WTC11 (cell line): ENCODE measurements at regions not wholly inside any gene's neighbourhood (a gene's known extent, or its start where the extent isn't known, plus 50 kb on each side); places are given as distances from the start of the nearest gene placed in this dataset.

Experiments used
- ATAC-seq: fragments of 200-7000 bp; cut with Tn5 transposase; 2 replicates; pipeline ENCODE4 v1.10.0; 2021; ENCODE audit warnings: mild to moderate bottlenecking, moderate library complexity
- CTCF ChIA-PET: fragments of 300-600 bp; sonication (Branson Sonifier 250); formaldehyde crosslinking; loops from one replicate; lab custom pipeline; 2021; ENCODE audit warnings: antibody characterized with exemption; lab: Charles Lee
- POLR2A ChIA-PET: fragments of 350-600 bp; sonication (Branson Sonifier 250); formaldehyde crosslinking; loops from one replicate; lab custom pipeline; 2021; ENCODE audit warnings: antibody characterized with exemption; lab: Charles Lee
- DNase-seq: peaks from one replicate; pipeline ENCODE4 v3.0.0; 2021; ENCODE audit warnings: low spot score
- H3K27ac Mint-ChIP-seq: 2 replicates; pipeline ENCODE4 v1.8.0; 2021; ENCODE audit warnings: mixed read lengths
- H3K27me3 Mint-ChIP-seq: 2 replicates; pipeline ENCODE4 v1.8.0; 2021; ENCODE audit warnings: low read depth, mild to moderate bottlenecking, moderate library complexity, mixed read lengths
- H3K36me3 Mint-ChIP-seq: 2 replicates; pipeline ENCODE4 v1.8.0; 2021; ENCODE audit warnings: mixed read lengths
- H3K4me1 Mint-ChIP-seq: 2 replicates; pipeline ENCODE4 v1.8.0; 2022; ENCODE audit warnings: mixed read lengths
- H3K4me3 Mint-ChIP-seq: 2 replicates; pipeline ENCODE4 v1.8.0; 2021; ENCODE audit warnings: mild to moderate bottlenecking, moderate library complexity, mixed read lengths
- H3K9me3 Mint-ChIP-seq: 2 replicates; pipeline ENCODE4 v1.8.0; 2021; ENCODE audit warnings: mixed read lengths
- ATF6 ChIP-seq: sonication (generic); formaldehyde crosslinking; IDR thresholded peaks from 2 replicates; pipeline ENCODE4 v1.8.1; 2023; ENCODE audit warnings: mild to moderate bottlenecking, missing genetic modification reagents
- CTCF ChIP-seq: fragments of 200-600 bp; IDR thresholded peaks from 2 replicates; pipeline ENCODE4 v1.8.0; 2022; ENCODE audit warnings: antibody characterized with exemption
- EMX1 ChIP-seq: fragments of 250-450 bp; sonication (Bioruptor Pico); IDR thresholded peaks from 2 replicates; pipeline ENCODE4 v1.8.0; 2021; ENCODE audit warnings: mild to moderate bottlenecking
- FOXJ3 ChIP-seq: sonication (generic); formaldehyde crosslinking; IDR thresholded peaks from 2 replicates; pipeline ENCODE4 v1.9.0; 2021; ENCODE audit warnings: missing genetic modification reagents, mild to moderate bottlenecking, borderline replicate concordance
- JUN ChIP-seq: sonication (generic); formaldehyde crosslinking; IDR thresholded peaks from 2 replicates; pipeline ENCODE4 v1.8.0; 2023; ENCODE audit warnings: mild to moderate bottlenecking, missing genetic modification reagents
- MYBL2 ChIP-seq: sonication (generic); formaldehyde crosslinking; IDR thresholded peaks from 2 replicates; pipeline ENCODE4 v1.8.1; 2023; ENCODE audit warnings: mild to moderate bottlenecking, moderate library complexity, missing genetic modification reagents
- NFATC4 ChIP-seq: fragments of 250-450 bp; sonication (Bioruptor Pico); IDR thresholded peaks from 2 replicates; pipeline ENCODE4 v1.9.0; 2021; ENCODE audit warnings: mild to moderate bottlenecking
- NR2C2 ChIP-seq: sonication (generic); formaldehyde crosslinking; IDR thresholded peaks from 2 replicates; pipeline ENCODE4 v1.8.0; 2022; ENCODE audit warnings: mild to moderate bottlenecking, missing genetic modification reagents
- NR3C1 ChIP-seq: sonication (generic); formaldehyde crosslinking; conservative IDR thresholded peaks from 2 replicates; pipeline ENCODE4 v1.8.1; 2023; ENCODE audit warnings: low read depth, mild to moderate bottlenecking, missing genetic modification reagents
- PRRX2 ChIP-seq: fragments of 250-450 bp; sonication (Bioruptor Pico); IDR thresholded peaks from 2 replicates; pipeline ENCODE4 v1.8.0; 2021; ENCODE audit warnings: mild to moderate bottlenecking
- RELA ChIP-seq: sonication (generic); formaldehyde crosslinking; IDR thresholded peaks from 2 replicates; pipeline ENCODE4 v1.8.1; 2022; ENCODE audit warnings: missing genetic modification reagents, mild to moderate bottlenecking, borderline replicate concordance
- TCF7 ChIP-seq: sonication (generic); formaldehyde crosslinking; IDR thresholded peaks from 2 replicates; pipeline ENCODE4 v1.8.0; 2022; ENCODE audit warnings: mild to moderate bottlenecking, low read depth, missing genetic modification reagents, moderate library complexity
- ZNF138 ChIP-seq: sonication (generic); formaldehyde crosslinking; conservative IDR thresholded peaks from 2 replicates; pipeline ENCODE4 v1.8.1; 2022; ENCODE audit warnings: mild to moderate bottlenecking, moderate library complexity, missing genetic modification reagents
- ZNF219 ChIP-seq: sonication (generic); formaldehyde crosslinking; IDR thresholded peaks from 2 replicates; pipeline ENCODE4 v1.8.0; 2023; ENCODE audit warnings: missing genetic modification reagents, mild to moderate bottlenecking, borderline replicate concordance
- ZNF281 ChIP-seq: sonication (generic); formaldehyde crosslinking; IDR thresholded peaks from 2 replicates; pipeline ENCODE4 v1.8.0; 2023; ENCODE audit warnings: mild to moderate bottlenecking, missing genetic modification reagents
- ZNF416 ChIP-seq: fragments of 250-450 bp; sonication (Bioruptor Pico); IDR thresholded peaks from 2 replicates; pipeline ENCODE4 v1.9.0; 2021; ENCODE audit warnings: mild to moderate bottlenecking, inconsistent platforms
- ZNF512 ChIP-seq: sonication (generic); formaldehyde crosslinking; IDR thresholded peaks from 2 replicates; pipeline ENCODE4 v1.8.1; 2022; ENCODE audit warnings: missing genetic modification reagents, borderline replicate concordance
- ZNF532 ChIP-seq: fragments of 250-450 bp; sonication (Bioruptor Pico); IDR thresholded peaks from 2 replicates; pipeline ENCODE4 v1.9.0; 2021; ENCODE audit warnings: mild to moderate bottlenecking, borderline replicate concordance
- ZSCAN18 ChIP-seq: fragments of 250-450 bp; sonication (Bioruptor Pico); IDR thresholded peaks from 2 replicates; pipeline ENCODE4 v2.1.2; 2022; ENCODE audit warnings: mild to moderate bottlenecking, moderate library complexity

GRCh38 chr1:30335997-30336390 is 387.4 kb downstream of the MATN1 start:
- H3K4me1 Mint-ChIP-seq, result no peaks in the 10 kb centered on the region

GRCh38 chr1:30335389-30335996 is 387.9 kb downstream of the MATN1 start:
- no peaks in the 10 kb centered on the region for H3K27me3 Mint-ChIP-seq
- no peaks in the 10 kb centered on the region for H3K9me3 Mint-ChIP-seq
- ATAC-seq (no peak), DNase-seq (no peak)
- no peaks in the 10 kb centered on the region for H3K4me1 Mint-ChIP-seq
- POLR2A ChIA-PET, result no interaction called here
- no peak overlapping the region for H3K4me3 Mint-ChIP-seq
- TF ChIP-seq ZNF219 (CRISPR knock-in tag) (no peak), ATF6 (no peak), TCF7 (CRISPR knock-in tag) (no peak), ZNF512 (CRISPR knock-in tag) (no peak), NR3C1 (no peak), PRRX2 (CRISPR knock-in tag) (no peak), CTCF (no peak), ZNF532 (CRISPR knock-in tag) (no peak), RELA (CRISPR knock-in tag) (no peak), NFATC4 (no peak), JUN (no peak), NR2C2 (CRISPR knock-in tag) (no peak), MYBL2 (no peak), ZNF138 (CRISPR knock-in tag) (no peak), ZNF416 (no peak), ZSCAN18 (CRISPR knock-in tag) (no peak), FOXJ3 (no peak), ZNF281 (CRISPR knock-in tag) (no peak)
- no peak overlapping the region for H3K27ac Mint-ChIP-seq
- CTCF ChIA-PET, result interaction anchor here (0.8 to 2.5 kb wide), 2 partner anchors 45 to 103 kb away, joined by 3 to 14 read pairs; no protein-coding TSS in a partner anchor
- no peaks in the 10 kb centered on the region for H3K36me3 Mint-ChIP-seq

More at GRCh38 chr1:30335997-30336390, 387.4 kb downstream of the MATN1 start:
- CTCF ChIA-PET, result interaction anchor here (2.5 kb wide), 1 partner anchor 45 kb away, joined by 14 read pairs; no protein-coding TSS in a partner anchor
- no peak for ATAC-seq
- no peaks in the 10 kb centered on the region for H3K27me3 Mint-ChIP-seq
- TF ChIP-seq EMX1 (no peak), ZNF138 (CRISPR knock-in tag) (no peak), FOXJ3 (no peak)
- POLR2A ChIA-PET, result no interaction called here
- no peak overlapping the region for H3K27ac Mint-ChIP-seq
- H3K4me3 Mint-ChIP-seq, result no peak overlapping the region
- no peaks in the 10 kb centered on the region for H3K36me3 Mint-ChIP-seq
- no peaks in the 10 kb centered on the region for H3K9me3 Mint-ChIP-seq
- no peak for DNase-seq
